ENCODE measurements at regions not wholly inside any gene's neighbourhood (a gene's known extent, or its start where the extent isn't known, plus 50 kb on each side); places are given as distances from the start of the nearest gene placed in this dataset.

DNA sequence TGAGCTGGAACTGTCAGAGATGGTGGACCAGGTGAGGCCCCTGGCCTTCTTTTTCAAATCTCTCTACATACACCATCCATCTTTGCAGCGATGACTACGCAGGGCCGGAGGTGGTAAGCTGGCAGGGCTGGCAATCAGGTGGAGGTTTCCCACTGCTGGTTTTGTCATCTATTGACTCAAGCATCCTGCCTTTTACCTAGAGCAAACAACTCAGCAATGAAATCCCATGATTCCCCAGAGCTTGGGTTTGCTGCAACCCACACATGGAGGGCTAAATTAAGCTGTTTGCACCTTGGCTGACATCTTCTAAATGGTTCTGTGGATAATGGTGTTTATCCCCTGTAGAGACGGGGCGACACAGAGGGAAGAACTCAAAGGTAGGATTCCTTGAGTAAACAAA, 170.2 kb downstream of the SCP2D1 start:
- TF ChIP-seq, protein P1, sequence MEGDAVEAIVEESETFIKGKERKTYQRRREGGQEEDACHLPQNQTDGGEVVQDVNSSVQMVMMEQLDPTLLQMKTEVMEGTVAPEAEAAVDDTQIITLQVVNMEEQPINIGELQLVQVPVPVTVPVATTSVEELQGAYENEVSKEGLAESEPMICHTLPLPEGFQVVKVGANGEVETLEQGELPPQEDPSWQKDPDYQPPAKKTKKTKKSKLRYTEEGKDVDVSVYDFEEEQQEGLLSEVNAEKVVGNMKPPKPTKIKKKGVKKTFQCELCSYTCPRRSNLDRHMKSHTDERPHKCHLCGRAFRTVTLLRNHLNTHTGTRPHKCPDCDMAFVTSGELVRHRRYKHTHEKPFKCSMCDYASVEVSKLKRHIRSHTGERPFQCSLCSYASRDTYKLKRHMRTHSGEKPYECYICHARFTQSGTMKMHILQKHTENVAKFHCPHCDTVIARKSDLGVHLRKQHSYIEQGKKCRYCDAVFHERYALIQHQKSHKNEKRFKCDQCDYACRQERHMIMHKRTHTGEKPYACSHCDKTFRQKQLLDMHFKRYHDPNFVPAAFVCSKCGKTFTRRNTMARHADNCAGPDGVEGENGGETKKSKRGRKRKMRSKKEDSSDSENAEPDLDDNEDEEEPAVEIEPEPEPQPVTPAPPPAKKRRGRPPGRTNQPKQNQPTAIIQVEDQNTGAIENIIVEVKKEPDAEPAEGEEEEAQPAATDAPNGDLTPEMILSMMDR (IDR thresholded peaks at IDR 0.05; ENCODE audit: extremely low read depth, low read depth, low read length), result no peak
- Histone ChIP-seq H3K27ac (ENCODE audit: low read depth, low read length) (no peak overlapping the region), H3K4me1 (ENCODE audit: insufficient read depth, low read length) (no peaks in the 10 kb centered on the region), H3K27me3 (ENCODE audit: insufficient read depth, low read length) (no peaks in the 10 kb centered on the region), H3K4me2 (ENCODE audit: insufficient read depth, low read length) (no peak overlapping the region), H3K36me3 (ENCODE audit: insufficient read depth, low read length) (no peaks in the 10 kb centered on the region), H2AFZ (ENCODE audit: low read length) (no peak overlapping the region), H3K4me3 (ENCODE audit: insufficient read depth, low read length) (no peak overlapping the region), H3K9me3 (ENCODE audit: low read depth, low read length) (no peaks in the 10 kb centered on the region), H3K79me2 (ENCODE audit: insufficient read depth, low read length) (no peaks in the 10 kb centered on the region), H4K20me1 (ENCODE audit: insufficient read depth, low read length) (no peaks in the 10 kb centered on the region)
- no peak for DNase-seq (ENCODE audit: insufficient read length, low spot score, missing footprints)

DNA sequence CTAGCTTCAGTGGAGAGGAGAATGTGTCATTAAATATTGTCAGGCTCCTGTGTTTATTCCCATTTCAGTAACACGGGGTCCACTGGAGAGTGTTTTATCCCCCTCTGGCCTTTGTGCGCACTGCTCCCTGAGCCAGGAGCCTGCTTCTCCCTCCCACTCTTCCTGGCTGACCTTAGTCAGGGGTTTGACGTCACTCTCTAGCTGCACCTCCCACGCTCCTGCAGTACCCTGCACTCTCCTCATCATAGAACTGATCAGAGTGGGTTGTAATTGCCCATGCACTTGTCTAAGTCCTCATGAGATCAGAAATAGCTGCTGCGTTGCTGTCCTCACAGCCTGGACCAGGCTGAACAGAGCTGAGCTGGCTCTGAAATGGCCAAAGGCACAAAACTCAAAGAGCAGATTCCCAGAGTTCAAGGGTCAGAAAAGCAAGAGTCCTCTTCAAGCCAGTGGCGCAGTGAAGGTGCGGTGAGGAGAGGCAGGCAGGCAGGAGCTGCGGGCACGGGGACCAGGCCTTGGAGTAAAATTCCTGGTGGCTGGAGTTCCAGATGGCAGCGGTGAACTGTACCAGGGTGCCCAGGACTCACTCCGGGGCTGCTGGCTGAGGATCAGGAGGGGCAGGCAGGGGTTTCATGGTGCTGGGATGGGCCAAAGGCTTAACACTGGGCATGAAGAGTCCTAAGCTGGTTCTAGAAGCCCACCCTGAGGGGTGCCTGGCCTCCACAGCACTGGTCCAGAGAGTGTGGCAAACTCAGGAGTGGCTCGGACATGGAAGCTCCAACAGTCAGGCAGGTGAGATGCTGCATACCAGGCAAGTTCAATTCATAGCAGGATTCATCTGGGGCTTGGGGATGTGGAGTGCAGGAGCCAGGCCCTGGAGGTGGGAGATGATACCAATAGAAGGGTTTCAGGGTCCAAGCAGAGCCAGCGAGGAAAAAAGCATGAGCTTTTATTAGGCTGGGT, 170.9 kb downstream of the SCP2D1 start:
- H3K27me3 ChIP-seq (ENCODE audit: insufficient read depth, low read length), result no peaks in the 10 kb centered on the region
- H3K9me3 ChIP-seq (ENCODE audit: low read depth, low read length), result no peaks in the 10 kb centered on the region
- H3K27ac ChIP-seq (ENCODE audit: low read depth, low read length), result no peak overlapping the region
- no peak overlapping the region for H3K4me3 ChIP-seq (ENCODE audit: insufficient read depth, low read length)
- H2AFZ ChIP-seq (ENCODE audit: low read length), result no peak overlapping the region
- no peak for DNase-seq (ENCODE audit: insufficient read length, low spot score, missing footprints)
- H3K36me3 ChIP-seq (ENCODE audit: insufficient read depth, low read length), result no peaks in the 10 kb centered on the region
- TF ChIP-seq, protein P1 (IDR thresholded peaks at IDR 0.05; ENCODE audit: extremely low read depth, low read depth, low read length), result no peak
- no peaks in the 10 kb centered on the region for H3K4me1 ChIP-seq (ENCODE audit: insufficient read depth, low read length)
- H3K79me2 ChIP-seq (ENCODE audit: insufficient read depth, low read length), result no peaks in the 10 kb centered on the region
- H4K20me1 ChIP-seq (ENCODE audit: insufficient read depth, low read length), result no peaks in the 10 kb centered on the region
- no peak overlapping the region for H3K4me2 ChIP-seq (ENCODE audit: insufficient read depth, low read length)

DNA sequence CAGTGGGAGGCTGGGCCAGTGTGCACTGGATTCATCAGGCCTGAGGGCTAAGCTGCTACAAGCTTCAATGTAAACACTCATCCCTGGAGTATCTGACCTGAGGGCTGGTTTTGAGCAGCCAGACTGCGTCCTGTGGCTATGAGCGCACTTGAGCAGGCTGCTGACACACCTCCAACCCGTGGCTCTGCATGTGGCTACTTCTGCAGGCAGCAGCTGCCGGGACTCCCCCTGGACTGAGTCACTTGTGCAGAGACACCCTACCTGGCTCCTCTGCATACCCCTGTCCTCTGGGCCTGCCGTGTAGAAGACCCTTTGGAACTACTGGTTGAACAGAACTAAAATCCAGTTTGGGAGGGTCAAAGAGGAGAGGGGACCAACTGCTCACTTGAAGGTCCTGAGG, 172.0 kb downstream of the SCP2D1 start:
- TF ChIP-seq, protein P1 (IDR thresholded peaks at IDR 0.05; ENCODE audit: extremely low read depth, low read depth, low read length), result no peak
- H4K20me1 ChIP-seq (ENCODE audit: insufficient read depth, low read length), result no peaks in the 10 kb centered on the region
- H2AFZ ChIP-seq (ENCODE audit: low read length), result no peak overlapping the region
- H3K9me3 ChIP-seq (ENCODE audit: low read depth, low read length), result no peaks in the 10 kb centered on the region
- no peaks in the 10 kb centered on the region for H3K4me1 ChIP-seq (ENCODE audit: insufficient read depth, low read length)
- no peak overlapping the region for H3K4me3 ChIP-seq (ENCODE audit: insufficient read depth, low read length)
- no peaks in the 10 kb centered on the region for H3K27me3 ChIP-seq (ENCODE audit: insufficient read depth, low read length)
- H3K36me3 ChIP-seq (ENCODE audit: insufficient read depth, low read length), result no peaks in the 10 kb centered on the region
- no peaks in the 10 kb centered on the region for H3K79me2 ChIP-seq (ENCODE audit: insufficient read depth, low read length)
- DNase-seq (ENCODE audit: insufficient read length, low spot score, missing footprints), result no peak
- no peak overlapping the region for H3K4me2 ChIP-seq (ENCODE audit: insufficient read depth, low read length)
- H3K27ac ChIP-seq (ENCODE audit: low read depth, low read length), result no peak overlapping the region

DNA sequence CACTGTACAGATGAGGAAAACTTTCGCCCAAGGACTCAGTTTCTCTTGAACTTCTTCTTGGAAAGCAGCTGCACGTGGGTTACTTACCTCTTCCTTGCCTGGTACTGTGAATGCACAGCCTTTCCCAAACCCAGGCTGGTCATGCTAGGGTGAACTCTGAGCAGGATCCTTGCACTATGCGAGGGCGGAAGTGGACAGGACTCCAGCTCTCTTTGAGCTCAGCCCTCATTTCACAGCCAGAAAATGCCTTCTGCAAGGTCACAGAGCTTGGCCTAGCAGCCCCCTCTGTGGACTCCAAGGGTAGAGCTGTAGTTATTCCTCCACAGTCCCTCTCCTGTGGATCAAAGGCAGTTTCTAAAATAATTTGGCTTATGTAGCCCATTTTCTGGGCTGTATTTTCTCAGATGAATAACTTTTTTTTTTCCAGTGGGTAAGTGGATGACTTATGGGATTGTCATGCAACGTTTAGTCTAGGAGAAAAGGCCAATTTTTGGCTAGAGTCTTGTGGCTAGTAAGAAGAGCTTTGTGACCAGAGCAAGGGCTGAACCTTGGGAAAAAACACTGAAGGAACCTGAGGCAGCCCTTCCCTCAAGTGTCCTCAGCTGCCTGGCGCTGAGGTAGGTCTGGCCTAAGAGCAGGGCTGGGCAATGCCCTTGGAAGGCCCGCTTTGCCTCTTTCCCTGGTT, 172.7 kb downstream of the SCP2D1 start:
- no peaks in the 10 kb centered on the region for H3K9me3 ChIP-seq (ENCODE audit: low read depth, low read length)
- TF ChIP-seq, protein P1 (IDR thresholded peaks at IDR 0.05; ENCODE audit: extremely low read depth, low read depth, low read length), result no peak
- H2AFZ ChIP-seq (ENCODE audit: low read length), result no peak overlapping the region
- H3K27me3 ChIP-seq (ENCODE audit: insufficient read depth, low read length), result no peaks in the 10 kb centered on the region
- no peaks in the 10 kb centered on the region for H3K4me1 ChIP-seq (ENCODE audit: insufficient read depth, low read length)
- H3K79me2 ChIP-seq (ENCODE audit: insufficient read depth, low read length), result no peaks in the 10 kb centered on the region
- no peak for DNase-seq (ENCODE audit: insufficient read length, low spot score, missing footprints)
- no peak overlapping the region for H3K4me2 ChIP-seq (ENCODE audit: insufficient read depth, low read length)
- H4K20me1 ChIP-seq (ENCODE audit: insufficient read depth, low read length), result no peaks in the 10 kb centered on the region
- H3K27ac ChIP-seq (ENCODE audit: low read depth, low read length), result no peak overlapping the region
- H3K36me3 ChIP-seq (ENCODE audit: insufficient read depth, low read length), result no peaks in the 10 kb centered on the region
- no peak overlapping the region for H3K4me3 ChIP-seq (ENCODE audit: insufficient read depth, low read length)
